NB4 (cell line): ENCODE measurements at regions not wholly inside any gene's neighbourhood (a gene's known extent, or its start where the extent isn't known, plus 50 kb on each side); places are given as distances from the start of the nearest gene placed in this dataset.

ENCODE experiments used
- CTCF ChIP-seq: IDR thresholded peaks from one replicate; pipeline ENCODE4 v1.5.1; 2012; ENCODE audit warnings: low read depth, low read length
- MYC ChIP-seq: IDR thresholded peaks from 2 replicates; pipeline ENCODE4 v1.6.1; 2011; ENCODE audit warnings: low read depth, low read length
- POLR2A ChIP-seq: IDR thresholded peaks from 2 replicates; pipeline ENCODE4 v1.6.1; 2011; ENCODE audit warnings: mild to moderate bottlenecking; ENCODE audit not compliant: insufficient read length; ENCODE audit errors: extremely low read depth

GRCh38 chr1:218139761-218140160 is 145.3 kb upstream of the RRP15 start:
- TF ChIP-seq CTCF (no peak), POLR2A (no peak), MYC (no peak)
